ENCODE measurements at regions not wholly inside any gene's neighbourhood (a gene's known extent, or its start where the extent isn't known, plus 50 kb on each side); places are given as distances from the start of the nearest gene placed in this dataset.

GRCh38 chr4:22187203-22187820 is 238.7 kb upstream of the KCNIP4 start:
- TF ChIP-seq GLIS3 (CRISPR knock-in tag; IDR thresholded peaks at IDR 0.05) (no peak), ZNF70 (CRISPR knock-in tag; IDR thresholded peaks at IDR 0.05) (no peak), ZFP30 (CRISPR knock-in tag; IDR thresholded peaks at IDR 0.05) (no peak), POU6F1 (CRISPR knock-in tag; IDR thresholded peaks at IDR 0.05; ENCODE audit: borderline replicate concordance, low read depth) (no peak), ARNTL (CRISPR knock-in tag; IDR thresholded peaks at IDR 0.05; ENCODE audit: borderline replicate concordance, low read depth) (no peak), ZFP3 (CRISPR knock-in tag; IDR thresholded peaks at IDR 0.05) (no peak), PPARA (CRISPR knock-in tag; IDR thresholded peaks at IDR 0.05; ENCODE audit: borderline replicate concordance) (no peak), CREB5 (CRISPR knock-in tag; IDR thresholded peaks at IDR 0.05; ENCODE audit: low read depth) (no peak), CSDC2 (CRISPR knock-in tag; IDR thresholded peaks at IDR 0.05) (no peak), RARB (CRISPR knock-in tag; IDR thresholded peaks at IDR 0.05) (no peak)
- TF ChIP-seq, protein P1, sequence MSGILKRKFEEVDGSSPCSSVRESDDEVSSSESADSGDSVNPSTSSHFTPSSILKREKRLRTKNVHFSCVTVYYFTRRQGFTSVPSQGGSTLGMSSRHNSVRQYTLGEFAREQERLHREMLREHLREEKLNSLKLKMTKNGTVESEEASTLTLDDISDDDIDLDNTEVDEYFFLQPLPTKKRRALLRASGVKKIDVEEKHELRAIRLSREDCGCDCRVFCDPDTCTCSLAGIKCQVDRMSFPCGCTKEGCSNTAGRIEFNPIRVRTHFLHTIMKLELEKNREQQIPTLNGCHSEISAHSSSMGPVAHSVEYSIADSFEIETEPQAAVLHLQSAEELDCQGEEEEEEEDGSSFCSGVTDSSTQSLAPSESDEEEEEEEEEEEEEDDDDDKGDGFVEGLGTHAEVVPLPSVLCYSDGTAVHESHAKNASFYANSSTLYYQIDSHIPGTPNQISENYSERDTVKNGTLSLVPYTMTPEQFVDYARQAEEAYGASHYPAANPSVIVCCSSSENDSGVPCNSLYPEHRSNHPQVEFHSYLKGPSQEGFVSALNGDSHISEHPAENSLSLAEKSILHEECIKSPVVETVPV (CRISPR knock-in tag; IDR thresholded peaks at IDR 0.05): no peak
- TF ChIP-seq, protein P2, sequence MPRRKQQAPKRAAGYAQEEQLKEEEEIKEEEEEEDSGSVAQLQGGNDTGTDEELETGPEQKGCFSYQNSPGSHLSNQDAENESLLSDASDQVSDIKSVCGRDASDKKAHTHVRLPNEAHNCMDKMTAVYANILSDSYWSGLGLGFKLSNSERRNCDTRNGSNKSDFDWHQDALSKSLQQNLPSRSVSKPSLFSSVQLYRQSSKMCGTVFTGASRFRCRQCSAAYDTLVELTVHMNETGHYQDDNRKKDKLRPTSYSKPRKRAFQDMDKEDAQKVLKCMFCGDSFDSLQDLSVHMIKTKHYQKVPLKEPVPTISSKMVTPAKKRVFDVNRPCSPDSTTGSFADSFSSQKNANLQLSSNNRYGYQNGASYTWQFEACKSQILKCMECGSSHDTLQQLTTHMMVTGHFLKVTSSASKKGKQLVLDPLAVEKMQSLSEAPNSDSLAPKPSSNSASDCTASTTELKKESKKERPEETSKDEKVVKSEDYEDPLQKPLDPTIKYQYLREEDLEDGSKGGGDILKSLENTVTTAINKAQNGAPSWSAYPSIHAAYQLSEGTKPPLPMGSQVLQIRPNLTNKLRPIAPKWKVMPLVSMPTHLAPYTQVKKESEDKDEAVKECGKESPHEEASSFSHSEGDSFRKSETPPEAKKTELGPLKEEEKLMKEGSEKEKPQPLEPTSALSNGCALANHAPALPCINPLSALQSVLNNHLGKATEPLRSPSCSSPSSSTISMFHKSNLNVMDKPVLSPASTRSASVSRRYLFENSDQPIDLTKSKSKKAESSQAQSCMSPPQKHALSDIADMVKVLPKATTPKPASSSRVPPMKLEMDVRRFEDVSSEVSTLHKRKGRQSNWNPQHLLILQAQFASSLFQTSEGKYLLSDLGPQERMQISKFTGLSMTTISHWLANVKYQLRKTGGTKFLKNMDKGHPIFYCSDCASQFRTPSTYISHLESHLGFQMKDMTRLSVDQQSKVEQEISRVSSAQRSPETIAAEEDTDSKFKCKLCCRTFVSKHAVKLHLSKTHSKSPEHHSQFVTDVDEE (CRISPR knock-in tag; IDR thresholded peaks at IDR 0.05): no peak
- TF ChIP-seq, protein P3, sequence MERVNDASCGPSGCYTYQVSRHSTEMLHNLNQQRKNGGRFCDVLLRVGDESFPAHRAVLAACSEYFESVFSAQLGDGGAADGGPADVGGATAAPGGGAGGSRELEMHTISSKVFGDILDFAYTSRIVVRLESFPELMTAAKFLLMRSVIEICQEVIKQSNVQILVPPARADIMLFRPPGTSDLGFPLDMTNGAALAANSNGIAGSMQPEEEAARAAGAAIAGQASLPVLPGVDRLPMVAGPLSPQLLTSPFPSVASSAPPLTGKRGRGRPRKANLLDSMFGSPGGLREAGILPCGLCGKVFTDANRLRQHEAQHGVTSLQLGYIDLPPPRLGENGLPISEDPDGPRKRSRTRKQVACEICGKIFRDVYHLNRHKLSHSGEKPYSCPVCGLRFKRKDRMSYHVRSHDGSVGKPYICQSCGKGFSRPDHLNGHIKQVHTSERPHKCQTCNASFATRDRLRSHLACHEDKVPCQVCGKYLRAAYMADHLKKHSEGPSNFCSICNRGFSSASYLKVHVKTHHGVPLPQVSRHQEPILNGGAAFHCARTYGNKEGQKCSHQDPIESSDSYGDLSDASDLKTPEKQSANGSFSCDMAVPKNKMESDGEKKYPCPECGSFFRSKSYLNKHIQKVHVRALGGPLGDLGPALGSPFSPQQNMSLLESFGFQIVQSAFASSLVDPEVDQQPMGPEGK (CRISPR knock-in tag; IDR thresholded peaks at IDR 0.05; ENCODE audit: borderline replicate concordance): no peak
